OCI-LY7 (cell line): ENCODE measurements at regions not wholly inside any gene's neighbourhood (a gene's known extent, or its start where the extent isn't known, plus 50 kb on each side); places are given as distances from the start of the nearest gene placed in this dataset.

Experiments
- BruUV-seq: library from RNA; stranded (reverse); fragments of 400-500 nt; replicated peaks from 2 replicates; lab custom pipeline; 2021; lab: Mats Ljungman, UMichigan
- CTCF ChIA-PET: fragments of 300-600 bp; sonication (Branson Sonifier 250); formaldehyde crosslinking; loops from one replicate; lab custom pipeline; 2022; ENCODE audit warnings: antibody characterized with exemption; ENCODE audit not compliant: unreplicated experiment; lab: Charles Lee
- POLR2A ChIA-PET: fragments of 300-600 bp; sonication (Branson Sonifier 250); formaldehyde crosslinking; loops from one replicate; lab custom pipeline; 2022; ENCODE audit warnings: antibody characterized with exemption; lab: Charles Lee
- DNase-seq: peaks from one replicate; pipeline ENCODE4 v3.0.0-alpha.2; 2015; ENCODE audit warnings: low spot score
- H2AFZ ChIP-seq: fragments of 200-600 bp; sonication (generic), shearing (Covaris generic); 2 replicates; pipeline ENCODE4 v1.6.1; 2014; ENCODE audit warnings: mild to moderate bottlenecking, antibody characterized with exemption, low read length, moderate library complexity
- H3K27ac ChIP-seq: fragments of 200-600 bp; sonication (generic); 2 replicates; pipeline ENCODE4 v1.5.1; 2014; ENCODE audit warnings: mixed run types, low read depth, mild to moderate bottlenecking, moderate library complexity, low read length, inconsistent platforms; ENCODE audit not compliant: poor library complexity, severe bottlenecking
- H3K36me3 ChIP-seq: fragments of 200-600 bp; sonication (generic); 2 replicates; pipeline ENCODE4 v1.6.1; 2014; ENCODE audit warnings: mild to moderate bottlenecking, antibody characterized with exemption, low read length, moderate library complexity, mixed read lengths; ENCODE audit not compliant: insufficient read depth
- H3K4me1 ChIP-seq: fragments of 200-600 bp; sonication (generic); 2 replicates; pipeline ENCODE4 v1.5.1; 2014; ENCODE audit warnings: mild to moderate bottlenecking, low read length; ENCODE audit not compliant: insufficient read depth, poor library complexity, severe bottlenecking
- H3K4me2 ChIP-seq: fragments of 200-600 bp; sonication (generic); 2 replicates; pipeline ENCODE4 v1.6.1; 2014; ENCODE audit warnings: mild to moderate bottlenecking, low read length
- H3K4me3 ChIP-seq: fragments of 200-600 bp; sonication (generic); 2 replicates; pipeline ENCODE4 v1.5.1; 2014; ENCODE audit warnings: mild to moderate bottlenecking, low read depth, low read length; ENCODE audit not compliant: poor library complexity, severe bottlenecking
- H3K79me2 ChIP-seq: fragments of 200-600 bp; sonication (generic); 2 replicates; pipeline ENCODE4 v1.6.1; 2016; ENCODE audit warnings: low read depth, mild to moderate bottlenecking, low read length, moderate library complexity, mixed read lengths; ENCODE audit not compliant: insufficient read depth
- H3K9me2 ChIP-seq: fragments of 200-600 bp; sonication (generic); 2 replicates; pipeline ENCODE4 v1.6.1; 2016; ENCODE audit warnings: mild to moderate bottlenecking, low read length, mixed read lengths; ENCODE audit not compliant: insufficient read depth
- H3K9me3 ChIP-seq: fragments of 200-600 bp; sonication (generic); 2 replicates; pipeline ENCODE4 v1.6.1; 2014; ENCODE audit warnings: mild to moderate bottlenecking, mixed run types, low read length, mixed read lengths
- H4K20me1 ChIP-seq: fragments of 200-600 bp; sonication (generic); 2 replicates; pipeline ENCODE4 v1.6.1; 2014; ENCODE audit warnings: mild to moderate bottlenecking, antibody characterized with exemption, low read length, moderate library complexity, mixed read lengths; ENCODE audit not compliant: insufficient read depth
- EZH2phosphoT487 ChIP-seq: fragments of 200-600 bp; sonication (generic); IDR thresholded peaks from 2 replicates; pipeline ENCODE4 v1.6.1; 2018; ENCODE audit warnings: low read depth, borderline replicate concordance, mild to moderate bottlenecking, mixed run types, antibody characterized with exemption, low read length, moderate library complexity, mixed read lengths
- intact Hi-C: fragments of 100-400 bp; cut with micrococcal nuclease; formaldehyde crosslinking; loops from one replicate; pipeline ENCODE4 v1.10.0; 2022; ENCODE audit not compliant: unreplicated experiment
- TF ChIP-seq, protein P1 (sequence below): fragments of 200-600 bp; sonication (generic); conservative IDR thresholded peaks from 2 replicates; pipeline ENCODE4 v1.5.1; 2014; ENCODE audit warnings: mild to moderate bottlenecking, antibody characterized with exemption, low read length, moderate library complexity, mixed read lengths

GRCh38 chrX:104513162-104513561, 52.8 kb upstream of the IL1RAPL2 start:
- no peak for DNase-seq
- Histone ChIP-seq H3K9me2 (no peaks in the 10 kb centered on the region), H3K4me1 (no peaks in the 10 kb centered on the region), H3K9me3 (no peaks in the 10 kb centered on the region), H3K4me3 (no peak overlapping the region), H3K4me2 (no peak overlapping the region), H3K27ac (no peak overlapping the region), H2AFZ (no peak overlapping the region), H3K79me2 (no peaks in the 10 kb centered on the region), H4K20me1 (no peaks in the 10 kb centered on the region), H3K36me3 (no peaks in the 10 kb centered on the region)
- no peak for TF ChIP-seq EZH2phosphoT487
- TF ChIP-seq, protein P1, sequence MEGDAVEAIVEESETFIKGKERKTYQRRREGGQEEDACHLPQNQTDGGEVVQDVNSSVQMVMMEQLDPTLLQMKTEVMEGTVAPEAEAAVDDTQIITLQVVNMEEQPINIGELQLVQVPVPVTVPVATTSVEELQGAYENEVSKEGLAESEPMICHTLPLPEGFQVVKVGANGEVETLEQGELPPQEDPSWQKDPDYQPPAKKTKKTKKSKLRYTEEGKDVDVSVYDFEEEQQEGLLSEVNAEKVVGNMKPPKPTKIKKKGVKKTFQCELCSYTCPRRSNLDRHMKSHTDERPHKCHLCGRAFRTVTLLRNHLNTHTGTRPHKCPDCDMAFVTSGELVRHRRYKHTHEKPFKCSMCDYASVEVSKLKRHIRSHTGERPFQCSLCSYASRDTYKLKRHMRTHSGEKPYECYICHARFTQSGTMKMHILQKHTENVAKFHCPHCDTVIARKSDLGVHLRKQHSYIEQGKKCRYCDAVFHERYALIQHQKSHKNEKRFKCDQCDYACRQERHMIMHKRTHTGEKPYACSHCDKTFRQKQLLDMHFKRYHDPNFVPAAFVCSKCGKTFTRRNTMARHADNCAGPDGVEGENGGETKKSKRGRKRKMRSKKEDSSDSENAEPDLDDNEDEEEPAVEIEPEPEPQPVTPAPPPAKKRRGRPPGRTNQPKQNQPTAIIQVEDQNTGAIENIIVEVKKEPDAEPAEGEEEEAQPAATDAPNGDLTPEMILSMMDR = no peak
- no TSS peak for BruUV-seq
- ChIA-PET POLR2A (interaction anchor here (1.0 kb wide), 1 partner anchor 25 kb away, joined by 4 read pairs; no protein-coding TSS in a partner anchor), CTCF (no interaction called here)
- intact Hi-C loops = no loop called here

DNA sequence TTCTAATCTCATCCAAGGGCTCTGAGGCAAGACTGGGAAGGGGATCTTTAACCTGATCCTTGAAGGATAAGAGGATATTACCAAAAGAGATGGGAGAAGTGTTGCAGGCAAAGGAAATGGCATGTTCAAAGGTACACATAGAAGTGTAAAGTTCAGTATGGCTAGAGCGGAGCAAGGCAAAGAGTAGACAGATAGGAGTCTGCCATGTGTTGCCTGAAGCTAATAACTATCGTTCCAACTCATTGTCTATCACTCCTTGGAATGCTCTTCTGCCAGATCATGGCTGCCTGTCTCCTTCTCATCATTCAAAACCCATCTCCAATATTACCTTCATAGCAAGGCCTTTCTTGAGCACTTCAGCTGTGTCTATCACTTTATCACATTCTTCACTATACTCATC, 55.2 kb upstream of the IL1RAPL2 start:
- Histone ChIP-seq H2AFZ (no peak overlapping the region), H3K36me3 (no peaks in the 10 kb centered on the region), H3K4me2 (no peak overlapping the region), H3K79me2 (no peaks in the 10 kb centered on the region), H3K9me2 (no peaks in the 10 kb centered on the region), H3K4me1 (no peaks in the 10 kb centered on the region), H3K9me3 (no peaks in the 10 kb centered on the region), H3K4me3 (no peak overlapping the region), H4K20me1 (no peaks in the 10 kb centered on the region), H3K27ac (no peak overlapping the region)
- DNase-seq = no peak
- no peak for TF ChIP-seq EZH2phosphoT487
- TF ChIP-seq, protein P1 = no peak
- CTCF ChIA-PET = no interaction called here
- BruUV-seq = no TSS peak
- intact Hi-C loops = no loop called here
- POLR2A ChIA-PET = interaction anchor here (0.7 kb wide), 1 partner anchor 426 kb away, joined by 3 read pairs; no protein-coding TSS in a partner anchor

- intact Hi-C loops = no loop called here
- Histone ChIP-seq H3K27ac (no peak overlapping the region), H3K4me1 (no peaks in the 10 kb centered on the region), H3K36me3 (no peaks in the 10 kb centered on the region), H3K4me3 (no peak overlapping the region), H3K79me2 (no peaks in the 10 kb centered on the region), H2AFZ (no peak overlapping the region), H3K4me2 (no peak overlapping the region), H3K9me2 (no peaks in the 10 kb centered on the region), H4K20me1 (no peaks in the 10 kb centered on the region), H3K9me3 (no peaks in the 10 kb centered on the region)
- BruUV-seq = no TSS peak
- no peak for DNase-seq
- TF ChIP-seq EZH2phosphoT487 = no peak
- TF ChIP-seq, protein P1 = no peak
- ChIA-PET CTCF (no interaction called here), POLR2A (no interaction called here)
Measured at GRCh38 chrX:104502460-104502859, 63.5 kb upstream of the IL1RAPL2 start.
